SK-N-SH (cell line): ENCODE measurements at regions not wholly inside any gene's neighbourhood (a gene's known extent, or its start where the extent isn't known, plus 50 kb on each side); places are given as distances from the start of the nearest gene placed in this dataset.

ENCODE experiments used
- CTCF ChIA-PET: fragments of 300-600, 350-600 bp; formaldehyde crosslinking; extraction: SDS; loops from one replicate; lab custom pipeline; 2021; lab: Yijun Ruan, JAX
- POLR2A ChIA-PET: fragments of 350-600 bp; sonication (Branson Sonifier 250); formaldehyde crosslinking; extraction: SDS; loops from one replicate; lab custom pipeline; 2020; ENCODE audit warnings: antibody characterized with exemption, inconsistent platforms; lab: Yijun Ruan, JAX
- DNase-seq: peaks from one replicate; pipeline ENCODE4 v3.0.0; 2012
- H2AFZ ChIP-seq: fragments of 200-600 bp; sonication (generic); 2 replicates; pipeline ENCODE4 v1.8.1; 2016; ENCODE audit warnings: antibody characterized with exemption, mild to moderate bottlenecking, low read depth
- H3F3A ChIP-seq: fragments of 200-600 bp; sonication (generic); replicated peaks from 2 replicates; pipeline ENCODE3; 2016; ENCODE audit warnings: antibody characterized with exemption, mild to moderate bottlenecking; ENCODE audit not compliant: insufficient read depth
- H3K27ac ChIP-seq, 2 experiments: fragments of 200-500 bp in 1 of 2; fragments of 200-600 bp in 1 of 2; sonication (Bioruptor generic) in 1 of 2; sonication (generic), shearing (Covaris generic) in 1 of 2; 2 replicates each; pipeline versions ENCODE4 v1.5.1 to v1.6.1; 2014 to 2016; ENCODE audit warnings: low read depth in 2 of 2, inconsistent platforms in 1 of 2, low read length in 1 of 2, mild to moderate bottlenecking in 1 of 2, mixed read lengths in 1 of 2
- H3K27me3 ChIP-seq: fragments of 200-600 bp; sonication (generic), shearing (Covaris generic); 2 replicates; pipeline ENCODE4 v1.6.1; 2016; ENCODE audit warnings: mixed run types; ENCODE audit not compliant: insufficient read depth
- H3K36me3 ChIP-seq, 2 experiments: fragments of 200-500 bp in 1 of 2; fragments of 200-600 bp in 1 of 2; sonication (Bioruptor generic) in 1 of 2; sonication (generic) in 1 of 2; replicated peaks in 1 of 2; 2 replicates each; pipeline versions ENCODE3 to v1.5.1; 2014 to 2016; ENCODE audit warnings: low read length in 1 of 2, mild to moderate bottlenecking in 1 of 2; ENCODE audit not compliant: insufficient read depth in 2 of 2, control insufficient read depth in 1 of 2
- H3K4me1 ChIP-seq, 2 experiments: fragments of 200-500 bp in 1 of 2; fragments of 200-600 bp in 1 of 2; sonication (Bioruptor generic) in 1 of 2; sonication (generic), shearing (Covaris generic) in 1 of 2; 2 replicates each; pipeline versions ENCODE4 v1.5.1 to v1.6.1; 2014 to 2016; ENCODE audit warnings: low read depth in 1 of 2, low read length in 1 of 2, mixed run types in 1 of 2; ENCODE audit not compliant: insufficient read depth in 2 of 2, control insufficient read depth in 1 of 2
- H3K4me2 ChIP-seq: fragments of 200-600 bp; sonication (generic), shearing (Covaris generic); 2 replicates; pipeline ENCODE4 v1.6.1; 2017; ENCODE audit warnings: mixed run types
- H3K4me3 ChIP-seq, 2 experiments: fragments of 200-500 bp in 1 of 2; fragments of 200-600 bp in 1 of 2; sonication (Bioruptor generic) in 1 of 2; sonication (generic), shearing (Covaris generic) in 1 of 2; 2 replicates each; pipeline versions ENCODE4 v1.5.1 to v1.8.1; 2014 to 2016; ENCODE audit warnings: low read depth in 2 of 2, inconsistent platforms in 1 of 2, low read length in 1 of 2, mild to moderate bottlenecking in 1 of 2, mixed read lengths in 1 of 2, moderate library complexity in 1 of 2
- H3K79me2 ChIP-seq: fragments of 200-600 bp; sonication (generic); 2 replicates; pipeline ENCODE4 v1.8.1; 2017; ENCODE audit warnings: mild to moderate bottlenecking; ENCODE audit not compliant: insufficient read depth
- H3K9ac ChIP-seq: fragments of 200-600 bp; sonication (generic); 2 replicates; pipeline ENCODE4 v1.6.1; 2017; ENCODE audit warnings: mixed run types
- H3K9me2 ChIP-seq: fragments of 200-600 bp; sonication (generic); 2 replicates; pipeline ENCODE4 v1.6.1; 2017; ENCODE audit warnings: mixed run types
- H3K9me3 ChIP-seq: fragments of 200-600 bp; sonication (generic); 2 replicates; pipeline ENCODE4 v1.6.1; 2017; ENCODE audit warnings: mixed run types, mild to moderate bottlenecking, moderate library complexity
- H4K20me1 ChIP-seq: fragments of 200-600 bp; sonication (generic); 2 replicates; pipeline ENCODE4 v1.6.1; 2017; ENCODE audit warnings: mild to moderate bottlenecking, mixed run types; ENCODE audit not compliant: insufficient read depth
- CHD2 ChIP-seq: fragments of 150-350 bp; IDR thresholded peaks from 2 replicates; pipeline ENCODE4 v1.6.1; 2018; ENCODE audit warnings: low read length; ENCODE audit not compliant: partially characterized antibody
- CTCF ChIP-seq: fragments of 200-600 bp; sonication (generic); IDR thresholded peaks from 2 replicates; pipeline ENCODE4 v1.6.1; 2017; ENCODE audit warnings: antibody characterized with exemption, mild to moderate bottlenecking, moderate library complexity
- ELF1 ChIP-seq: IDR thresholded peaks from 2 replicates; pipeline ENCODE4 v1.4.0; 2012
- EP300 ChIP-seq, 2 experiments: IDR thresholded peaks; 2 replicates each; pipeline versions ENCODE4 v1.4.0 to v1.6.1; 2012; ENCODE audit warnings: borderline replicate concordance in 1 of 2, low read depth in 1 of 2, low read length in 1 of 2
- EZH2phosphoT487 ChIP-seq: fragments of 200-600 bp; sonication (generic); IDR thresholded peaks from 2 replicates; pipeline ENCODE4 v1.6.1; 2017; ENCODE audit warnings: low read depth, mixed run types, mild to moderate bottlenecking, antibody characterized with exemption, moderate library complexity, borderline replicate concordance
- FOXM1 ChIP-seq: IDR thresholded peaks from 2 replicates; pipeline ENCODE4 v1.4.0; 2012; ENCODE audit warnings: low read depth, mild to moderate bottlenecking
- GABPA ChIP-seq: IDR thresholded peaks from 2 replicates; pipeline ENCODE4 v1.4.0; 2012; ENCODE audit warnings: low read depth, mild to moderate bottlenecking
- MXI1 ChIP-seq: IDR thresholded peaks from 2 replicates; pipeline ENCODE4 v1.6.1; 2012; ENCODE audit warnings: mild to moderate bottlenecking, low read depth, low read length, improper control_type of control experiment
- NFIC ChIP-seq: IDR thresholded peaks from 2 replicates; pipeline ENCODE4 v1.4.0; 2012; ENCODE audit warnings: borderline replicate concordance
- NRF1 ChIP-seq: IDR thresholded peaks from 2 replicates; pipeline ENCODE4 v1.6.1; 2012; ENCODE audit warnings: low read depth, mild to moderate bottlenecking, low read length
- RFX5 ChIP-seq: IDR thresholded peaks from 2 replicates; pipeline ENCODE4 v1.6.1; 2012; ENCODE audit warnings: mild to moderate bottlenecking, improper control_type of control experiment, low read length
- RXRA ChIP-seq: IDR thresholded peaks from 2 replicates; pipeline ENCODE4 v1.4.0; 2012; ENCODE audit warnings: low read depth, mild to moderate bottlenecking, borderline replicate concordance
- TAF1 ChIP-seq: IDR thresholded peaks from 2 replicates; pipeline ENCODE4 v1.6.1; 2012; ENCODE audit warnings: low read depth, mild to moderate bottlenecking, low read length, moderate library complexity, borderline replicate concordance
- TCF12 ChIP-seq: IDR thresholded peaks from 2 replicates; pipeline ENCODE4 v1.4.0; 2012
- YY1 ChIP-seq: IDR thresholded peaks from 2 replicates; pipeline ENCODE4 v1.4.0; 2012; ENCODE audit warnings: low read depth, mild to moderate bottlenecking
- ZBTB33 ChIP-seq: IDR thresholded peaks from 2 replicates; pipeline ENCODE4 v1.4.0; 2012; ENCODE audit warnings: low read depth, borderline replicate concordance
- WGBS: methylation state at CpG from one replicate; pipeline ENCODE4 v1.1.6; 2017; ENCODE audit warnings: low lambda C conversion rate; 5-methylcytosine and 5-hydroxymethylcytosine counted together
- TF ChIP-seq, protein P1 (sequence below): fragments of 150-350 bp; IDR thresholded peaks from 2 replicates; pipeline ENCODE4 v1.6.1; 2017; ENCODE audit warnings: antibody characterized with exemption, low read length, low read depth, borderline replicate concordance
- TF ChIP-seq, protein P2 (sequence below): IDR thresholded peaks from 2 replicates; pipeline ENCODE4 v1.4.0; 2012; ENCODE audit warnings: low read depth, borderline replicate concordance

GRCh38 chr10:33774857-33775256 lies 440.4 kb upstream of the NRP1 start:
- H3K9me2 ChIP-seq = no peaks in the 10 kb centered on the region
- H3K36me3 ChIP-seq = no peaks in the 10 kb centered on the region
- no peaks in the 10 kb centered on the region for H3K4me1 ChIP-seq
- CTCF ChIA-PET = interaction anchor here (0.6 kb wide), 1 partner anchor 136 kb away, joined by 3 read pairs; no protein-coding TSS in a partner anchor
- H4K20me1 ChIP-seq = no peaks in the 10 kb centered on the region
- H3K27ac ChIP-seq = no peak overlapping the region
- TF ChIP-seq TAF1 (no peak), ZBTB33 (no peak), EP300 (IDR thresholded peaks at IDR 0.05; ENCODE audit: borderline replicate concordance in 1 of 2, low read depth in 1 of 2, low read length in 1 of 2) (no peak), CHD2 (no peak), RXRA (no peak), YY1 (no peak), FOXM1 (no peak), EZH2phosphoT487 (no peak), NFIC (no peak)
- TF ChIP-seq, protein P1, sequence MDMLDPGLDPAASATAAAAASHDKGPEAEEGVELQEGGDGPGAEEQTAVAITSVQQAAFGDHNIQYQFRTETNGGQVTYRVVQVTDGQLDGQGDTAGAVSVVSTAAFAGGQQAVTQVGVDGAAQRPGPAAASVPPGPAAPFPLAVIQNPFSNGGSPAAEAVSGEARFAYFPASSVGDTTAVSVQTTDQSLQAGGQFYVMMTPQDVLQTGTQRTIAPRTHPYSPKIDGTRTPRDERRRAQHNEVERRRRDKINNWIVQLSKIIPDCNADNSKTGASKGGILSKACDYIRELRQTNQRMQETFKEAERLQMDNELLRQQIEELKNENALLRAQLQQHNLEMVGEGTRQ = no peak
- POLR2A ChIA-PET = no interaction called here
- no peak overlapping the region for H2AFZ ChIP-seq
- no peaks in the 10 kb centered on the region for H3F3A ChIP-seq
- no peaks in the 10 kb centered on the region for H3K9me3 ChIP-seq
- no peak overlapping the region for H3K9ac ChIP-seq
- no peak overlapping the region for H3K4me2 ChIP-seq
- WGBS = 63% methylated on average over 4 of the region's 4 CpGs
- DNase-seq = no peak
- no peak overlapping the region for H3K4me3 ChIP-seq
- H3K27me3 ChIP-seq = no peaks in the 10 kb centered on the region
- H3K79me2 ChIP-seq = no peaks in the 10 kb centered on the region

DNA sequence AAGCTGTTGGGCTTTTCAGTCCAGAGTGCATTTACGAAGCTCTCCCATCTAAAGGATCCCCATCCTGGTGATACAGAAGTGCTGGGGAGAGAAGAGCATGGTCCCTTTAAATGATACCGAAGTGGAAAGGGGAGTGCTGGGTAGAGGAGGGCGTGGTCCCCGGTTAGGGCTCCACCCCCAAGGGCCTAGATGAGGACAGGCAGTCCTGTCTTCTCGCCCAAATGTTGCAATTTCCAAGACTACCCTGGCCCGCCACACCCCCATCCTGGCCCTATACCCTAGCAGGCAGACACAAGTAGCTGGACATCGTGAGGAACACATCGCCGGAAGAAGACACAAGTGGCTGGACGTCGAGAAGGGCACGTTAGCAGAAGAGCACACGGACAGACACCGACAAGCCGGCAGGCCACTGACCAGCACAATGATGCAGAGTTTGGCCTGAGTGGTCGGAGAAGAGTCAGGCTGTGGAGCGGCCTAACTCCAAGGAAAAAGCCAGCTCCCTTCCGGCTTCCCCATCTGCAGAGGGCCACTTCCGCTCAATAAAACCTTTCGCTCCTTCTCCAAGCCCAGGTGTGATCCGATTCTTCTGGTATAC lies 439.5 kb upstream of the NRP1 start:
- Histone ChIP-seq H4K20me1 (no peaks in the 10 kb centered on the region), H3K4me3 (no peak overlapping the region), H3K36me3 (no peaks in the 10 kb centered on the region), H3K79me2 (no peaks in the 10 kb centered on the region), H2AFZ (no peak overlapping the region), H3K27me3 (no peaks in the 10 kb centered on the region), H3K9me3 (no peaks in the 10 kb centered on the region), H3F3A (no peaks in the 10 kb centered on the region), H3K27ac (no peak overlapping the region), H3K4me2 (no peak overlapping the region), H3K9ac (no peak overlapping the region), H3K4me1 (no peaks in the 10 kb centered on the region), H3K9me2 (no peaks in the 10 kb centered on the region)
- ChIA-PET POLR2A (no interaction called here), CTCF (interaction anchor here (0.6 kb wide), 1 partner anchor 135 kb away, joined by 3 read pairs; no protein-coding TSS in a partner anchor)
- WGBS = 92% methylated on average over 21 of the region's 21 CpGs
- no peak for DNase-seq
- TF ChIP-seq ELF1 = no peak
- no peak for TF ChIP-seq TCF12
- TF ChIP-seq CTCF = no peak
- TF ChIP-seq MXI1 = no peak
- TF ChIP-seq RXRA = no peak
- TF ChIP-seq, protein P2, sequence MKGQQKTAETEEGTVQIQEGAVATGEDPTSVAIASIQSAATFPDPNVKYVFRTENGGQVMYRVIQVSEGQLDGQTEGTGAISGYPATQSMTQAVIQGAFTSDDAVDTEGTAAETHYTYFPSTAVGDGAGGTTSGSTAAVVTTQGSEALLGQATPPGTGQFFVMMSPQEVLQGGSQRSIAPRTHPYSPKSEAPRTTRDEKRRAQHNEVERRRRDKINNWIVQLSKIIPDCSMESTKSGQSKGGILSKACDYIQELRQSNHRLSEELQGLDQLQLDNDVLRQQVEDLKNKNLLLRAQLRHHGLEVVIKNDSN = no peak
- no peak for TF ChIP-seq NRF1
- no peak for TF ChIP-seq GABPA
- no peak for TF ChIP-seq NFIC
- TF ChIP-seq TAF1 = no peak
- TF ChIP-seq EZH2phosphoT487 = no peak
- TF ChIP-seq RFX5 = no peak
- no peak for TF ChIP-seq YY1
- no peak for TF ChIP-seq FOXM1
